RPMI8226 (cell line): ENCODE measurements at regions not wholly inside any gene's neighbourhood (a gene's known extent, or its start where the extent isn't known, plus 50 kb on each side); places are given as distances from the start of the nearest gene placed in this dataset.
"Not testable (repeated sequence)": the region's sequence is repeated elsewhere in the genome, so short reads cannot be mapped to it uniquely, and the experiment has no call there.

Experiments used
- DNase-seq: peaks from one replicate; pipeline ENCODE4 v3.0.0-alpha.2; 2015

GRCh38 chr13:111657013-111657412 is 336.6 kb downstream of the TEX29 start:
- no peak for DNase-seq

DNA sequence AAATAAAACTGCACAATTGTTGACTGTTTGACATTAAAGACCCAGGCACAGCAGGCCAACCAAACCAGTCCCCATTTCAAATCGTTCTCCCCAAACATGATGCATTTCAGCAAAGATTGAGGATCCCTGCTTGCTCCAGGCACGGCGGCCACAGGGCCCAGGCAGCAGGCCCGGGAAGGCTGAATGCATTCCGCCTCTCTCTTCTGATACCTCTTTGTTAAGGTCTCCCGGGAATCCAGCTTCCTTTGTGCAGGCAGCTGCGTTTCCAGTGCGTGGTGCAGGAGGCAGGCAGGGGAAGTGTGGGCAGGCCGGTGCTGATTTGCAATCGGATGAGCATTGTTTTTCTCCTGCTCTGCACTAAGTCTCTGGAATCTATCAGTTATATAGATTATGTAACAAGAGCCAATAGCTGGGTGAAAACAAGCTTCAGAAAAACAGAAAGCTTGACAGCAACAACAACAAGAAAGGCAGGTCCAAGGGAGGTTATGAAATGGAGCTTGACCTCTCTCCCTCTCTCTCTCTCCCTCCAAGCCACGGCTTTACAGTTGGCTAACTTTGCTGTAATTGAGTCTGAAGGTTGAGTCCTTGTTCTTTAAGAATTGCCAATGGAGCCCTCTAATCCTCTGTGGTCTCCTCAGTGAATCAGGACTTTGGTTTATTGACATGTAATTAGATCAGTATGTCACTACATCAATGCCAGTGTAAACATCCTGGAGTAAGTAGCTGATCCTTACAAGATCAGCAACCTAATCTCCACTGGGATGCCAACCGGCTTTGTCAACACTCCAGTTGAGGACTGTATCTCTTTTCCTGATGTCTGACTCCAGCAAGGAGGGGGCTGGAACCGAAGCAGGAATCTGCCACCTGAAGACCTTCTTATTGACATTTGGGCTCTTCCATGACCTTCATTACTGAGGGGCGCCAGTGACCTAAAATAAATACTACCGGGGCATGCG is 338.0 kb downstream of the TEX29 start:
- DNase-seq = no peak

- no peak for DNase-seq
Measured at GRCh38 chr13:111659219-111659775, 338.9 kb downstream of the TEX29 start.

DNA sequence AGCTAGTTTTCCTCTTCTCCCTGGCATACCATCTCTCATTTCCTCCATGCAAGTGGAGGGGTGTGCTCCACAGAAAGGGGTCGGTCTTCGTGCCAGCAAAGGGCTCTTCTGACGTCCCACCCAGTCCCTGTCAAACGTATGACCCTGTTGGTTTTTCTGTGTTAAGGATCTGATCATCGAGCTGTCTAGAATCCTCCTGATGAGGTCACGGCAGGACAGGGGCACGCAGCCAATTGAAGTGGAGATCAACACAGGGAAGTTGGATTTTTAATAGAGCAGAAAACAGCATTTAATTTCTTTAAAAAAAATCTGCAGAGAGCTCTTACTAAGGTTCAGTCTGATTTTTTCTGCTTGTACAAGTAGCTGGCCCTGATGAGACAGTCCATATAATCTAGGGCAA is 339.4 kb downstream of the TEX29 start:
- no peak for DNase-seq

- DNase-seq = no peak
Measured at GRCh38 chr13:111661052-111661451, 340.6 kb downstream of the TEX29 start.

GRCh38 chr13:111661776-111662175 is 341.3 kb downstream of the TEX29 start:
- DNase-seq = no peak

DNA sequence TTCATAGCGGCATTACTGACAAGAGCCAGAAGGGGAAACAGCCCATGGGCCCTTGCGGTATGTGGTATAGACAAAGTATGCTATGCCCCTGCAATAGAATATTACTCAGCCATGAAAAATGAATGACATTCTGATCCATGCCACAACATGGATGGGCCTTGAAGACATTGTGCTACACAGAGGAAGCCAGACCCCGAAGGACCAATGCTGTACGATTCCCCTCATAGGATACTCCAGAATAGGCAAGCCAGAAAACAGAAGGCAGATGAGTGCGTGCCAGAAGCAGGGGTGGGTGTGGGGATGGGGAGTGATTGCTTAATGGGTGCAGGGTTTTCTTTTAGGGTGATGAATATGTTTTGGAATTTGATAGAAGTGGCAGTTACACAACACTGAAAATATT is 342.0 kb downstream of the TEX29 start:
- DNase-seq = no peak

- no peak for DNase-seq
Measured at GRCh38 chr13:111662895-111663294, 342.5 kb downstream of the TEX29 start.

GRCh38 chr13:111663505-111663904 is 343.1 kb downstream of the TEX29 start:
- DNase-seq = no peak

GRCh38 chr13:111663953-111664421 is 343.5 kb downstream of the TEX29 start:
- DNase-seq = no peak

DNA sequence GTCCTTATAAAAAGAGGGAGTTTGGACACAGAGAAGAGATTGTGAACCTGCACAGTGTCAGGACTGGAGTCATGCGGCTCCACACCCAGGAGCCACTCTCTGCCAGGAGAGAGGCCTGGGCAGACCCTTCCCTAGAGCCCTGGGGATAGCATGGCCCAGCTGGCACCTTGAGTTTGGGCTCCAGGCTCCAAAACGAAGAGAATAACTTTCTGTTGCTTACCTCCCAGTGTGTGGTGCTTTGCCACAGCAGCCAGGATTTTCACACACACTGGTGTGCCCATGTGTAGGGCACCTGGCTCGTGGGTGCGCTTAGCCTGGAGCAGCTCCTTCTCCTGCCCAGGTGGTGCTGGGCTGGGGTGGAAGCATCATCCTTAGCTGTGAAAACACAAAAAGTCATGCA is 344.3 kb downstream of the TEX29 start:
- DNase-seq = no peak

DNA sequence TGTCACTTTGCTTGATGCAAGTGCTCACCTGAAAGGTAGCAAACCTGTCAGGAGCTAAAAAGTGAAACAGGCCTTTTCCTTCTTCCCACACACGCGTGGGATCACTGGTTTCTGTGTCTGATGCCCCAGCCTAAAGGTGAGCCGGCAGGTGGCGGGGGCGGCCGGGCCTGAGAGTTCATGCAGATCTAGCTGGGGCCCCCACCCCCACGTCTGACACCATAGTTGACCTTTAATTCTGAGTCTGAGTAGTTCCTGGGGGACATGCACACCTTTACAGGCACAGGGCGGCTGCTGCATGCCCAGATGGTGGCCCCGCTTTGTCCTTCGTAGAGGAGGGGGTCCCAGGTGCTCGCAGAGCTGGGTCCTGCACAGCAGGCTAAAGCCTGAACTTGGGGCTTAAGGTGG is 345.3 kb downstream of the TEX29 start:
- no peak for DNase-seq

DNA sequence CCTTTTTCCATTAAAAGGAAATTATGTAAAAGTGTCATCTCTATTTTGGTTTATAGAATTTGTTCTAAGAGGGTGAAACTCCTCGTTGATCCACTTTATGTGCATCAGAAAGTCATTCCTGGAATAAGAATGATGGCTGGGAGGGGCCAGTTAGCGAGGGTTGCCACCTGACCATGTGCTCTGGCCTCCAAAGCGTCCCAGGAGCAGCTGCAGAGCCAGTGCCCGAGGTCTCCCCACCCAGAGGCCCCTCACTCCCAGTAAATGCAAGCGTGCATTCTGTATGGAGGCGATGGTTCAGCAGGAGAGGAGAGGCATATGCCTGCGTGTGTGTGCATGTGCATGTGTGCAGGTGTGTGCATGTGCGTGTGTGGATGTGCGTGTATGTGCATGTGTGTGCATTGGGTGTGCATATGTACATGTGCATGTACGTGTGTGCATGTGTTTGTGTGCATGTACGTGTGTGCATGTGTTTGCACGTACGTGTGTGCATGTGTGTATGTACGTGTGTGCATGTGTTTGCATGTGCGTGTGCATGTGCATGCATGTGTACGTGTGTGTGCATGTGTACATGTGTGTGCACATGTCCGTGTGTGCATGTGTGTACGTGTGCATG is 345.8 kb downstream of the TEX29 start:
- DNase-seq = no peak

DNA sequence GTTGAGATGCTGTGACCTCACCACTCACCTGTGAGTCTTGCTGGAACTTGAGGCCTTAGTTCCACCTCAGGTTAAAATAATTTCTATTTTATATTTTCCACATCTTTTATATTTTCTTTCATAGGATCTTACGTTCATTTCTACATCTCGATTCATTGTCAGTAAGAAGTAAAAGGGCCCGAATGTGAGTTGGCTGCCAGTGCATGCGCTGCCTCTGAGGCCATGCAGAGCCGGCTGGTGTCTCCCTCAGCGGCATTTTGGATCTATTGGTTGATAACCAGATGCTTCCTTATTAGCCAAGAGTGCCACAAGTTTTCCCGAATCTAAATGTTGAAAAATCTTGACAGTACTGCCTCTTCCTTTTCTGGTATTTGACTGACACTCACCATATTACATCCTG is 347.3 kb downstream of the TEX29 start:
- DNase-seq = no peak

DNA sequence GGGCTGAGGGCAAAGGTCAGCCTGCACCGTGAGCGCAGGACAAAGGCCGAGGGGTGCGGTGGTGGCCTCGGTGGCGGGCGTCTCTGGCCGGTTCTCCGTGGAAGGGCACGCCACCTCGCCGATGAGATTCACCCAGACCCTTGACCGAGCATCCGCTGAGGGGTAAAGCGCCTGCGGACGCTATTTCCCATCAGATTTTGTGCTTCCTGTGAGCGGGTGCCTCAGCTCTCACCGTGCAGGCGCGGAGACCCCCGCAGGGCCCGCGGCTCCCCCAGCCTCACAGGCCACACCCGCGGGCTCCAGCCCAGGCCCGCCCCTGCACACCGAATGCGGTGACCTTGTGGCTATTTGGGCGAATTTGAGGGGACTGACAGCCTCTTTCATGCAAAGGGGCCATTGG is 348.0 kb downstream of the TEX29 start:
- DNase-seq = no peak

DNA sequence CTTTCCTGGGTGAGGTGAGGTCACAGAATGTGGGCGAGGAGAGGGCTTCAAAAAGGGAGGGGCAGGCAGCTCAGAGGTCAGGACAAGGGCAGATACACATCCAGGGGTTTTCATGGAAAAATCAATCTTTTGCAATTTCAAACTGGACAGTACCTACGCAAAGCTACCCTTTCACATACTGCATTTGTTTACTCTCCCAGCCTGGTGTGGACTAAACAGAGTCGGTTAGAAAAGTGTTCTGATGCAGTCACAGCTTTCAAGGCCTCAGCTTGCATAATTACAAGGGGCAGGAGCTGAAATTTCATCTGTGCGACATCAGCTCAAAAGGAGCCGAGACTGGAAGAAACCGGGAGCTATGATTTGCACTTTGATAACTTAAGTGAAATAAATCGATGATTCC is 351.8 kb downstream of the TEX29 start:
- DNase-seq = not testable (repeated sequence)

GRCh38 chr13:111678120-111678882 is 357.9 kb downstream of the TEX29 start:
- DNase-seq = not testable (repeated sequence)

DNA sequence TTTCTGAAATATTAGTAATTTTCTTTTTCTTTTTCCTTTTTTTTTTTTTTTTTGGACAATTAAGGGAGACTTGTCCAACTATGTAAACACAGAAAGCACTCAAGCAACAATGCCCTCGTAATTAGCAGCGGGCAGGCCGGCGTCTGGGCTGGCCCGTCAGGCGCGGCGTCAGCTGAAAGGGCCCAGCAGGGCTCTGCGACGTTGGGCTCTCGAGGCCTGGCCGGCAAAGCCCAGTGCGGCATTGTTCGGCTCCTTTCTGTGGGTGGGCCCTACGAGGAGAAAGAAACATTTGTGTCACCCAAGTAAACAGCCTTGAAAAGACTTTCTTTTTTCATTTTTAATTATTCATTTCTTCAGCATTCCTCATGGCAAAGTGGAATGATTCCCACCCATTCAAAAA is 359.2 kb downstream of the TEX29 start:
- DNase-seq = not testable (repeated sequence)

DNA sequence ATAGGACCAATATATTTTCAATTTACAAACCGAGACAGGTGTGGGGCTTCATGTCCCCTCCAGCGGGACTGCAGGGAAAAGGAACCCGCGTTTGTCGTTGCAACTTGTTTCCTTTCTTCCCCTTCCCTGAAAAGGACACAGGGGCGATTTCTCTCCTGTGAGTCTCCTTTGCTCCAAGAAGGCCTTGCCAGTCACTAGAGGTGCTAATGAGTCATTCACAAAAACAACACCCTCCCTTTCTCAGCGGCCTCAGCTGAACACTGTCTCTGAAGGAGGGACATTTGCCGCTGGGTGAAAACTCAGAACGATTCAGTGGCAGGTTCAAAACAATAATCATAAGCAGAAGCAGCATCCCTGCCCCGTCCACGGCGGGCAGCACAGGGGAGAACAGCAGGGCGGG is 359.7 kb downstream of the TEX29 start:
- not testable (repeated sequence) for DNase-seq

DNA sequence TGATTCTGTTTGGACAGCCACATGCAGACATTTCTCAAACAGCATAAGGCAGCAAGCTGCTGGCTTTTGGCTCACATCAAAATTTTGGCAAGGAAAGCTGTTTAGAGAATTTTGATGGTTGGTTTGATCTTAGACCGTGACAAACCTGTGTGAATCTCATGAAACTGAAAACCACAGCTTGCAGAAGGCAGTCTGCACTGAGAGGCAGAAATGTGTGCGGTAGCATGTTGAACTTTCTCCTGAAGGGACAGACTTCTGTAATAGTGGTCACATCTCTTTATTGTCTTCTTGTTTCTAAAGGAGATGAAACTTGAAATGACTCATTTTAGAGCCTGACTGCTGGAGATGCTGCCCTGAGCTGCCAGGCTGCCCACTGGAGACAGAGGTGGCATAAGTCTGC is 371.6 kb downstream of the TEX29 start:
- DNase-seq = not testable (repeated sequence)

DNA sequence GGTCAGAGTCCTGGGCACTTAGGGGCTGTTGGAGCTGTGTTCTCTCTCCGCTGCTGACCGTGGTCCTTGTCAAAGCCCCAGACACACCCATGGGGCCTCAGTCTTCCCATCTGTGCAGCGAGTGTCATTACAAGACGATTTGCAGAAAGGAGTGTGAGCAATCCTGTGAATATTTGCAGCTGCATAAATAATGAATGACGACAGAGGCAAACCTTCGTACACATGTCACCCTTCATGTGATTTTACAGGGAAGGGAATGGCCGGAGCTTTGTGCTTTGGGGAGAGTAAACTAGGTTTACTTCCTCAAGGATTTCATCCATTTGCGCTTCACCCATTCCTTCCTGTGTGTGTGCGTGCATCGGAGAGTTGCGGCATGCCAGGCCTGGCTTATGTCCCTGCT is 370.8 kb upstream of the SOX1 start:
- not testable (repeated sequence) for DNase-seq

DNA sequence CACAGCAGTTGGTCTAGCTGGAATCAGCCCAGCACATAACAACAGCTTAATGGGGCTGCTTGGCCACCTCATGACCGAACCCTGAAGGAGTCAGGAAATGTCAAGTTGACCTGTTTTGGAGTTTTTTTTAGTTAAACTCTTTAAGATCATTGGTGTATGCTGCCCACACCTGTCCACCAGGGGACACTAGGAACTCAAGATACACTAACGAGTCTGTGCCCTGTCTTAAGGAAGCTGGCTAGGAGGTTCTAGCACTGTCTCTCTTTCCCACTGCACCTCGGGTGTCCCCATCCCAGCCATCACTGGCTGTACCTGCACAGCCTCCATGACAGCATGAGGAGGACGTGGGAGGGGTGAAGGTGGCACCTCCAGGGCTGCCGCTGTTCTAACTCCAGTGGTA is 364.9 kb upstream of the SOX1 start:
- DNase-seq = not testable (repeated sequence)
